Testis (tissue), 2 donors: ENCODE measurements at regions not wholly inside any gene's neighbourhood (a gene's known extent, or its start where the extent isn't known, plus 50 kb on each side); places are given as distances from the start of the nearest gene placed in this dataset.

Source experiments
- POLR2A ChIP-seq: fragments of 450-650 bp; IDR thresholded peaks from one replicate; pipeline ENCODE4 v1.6.1; 2017; ENCODE audit warnings: antibody characterized with exemption, mild to moderate bottlenecking, moderate library complexity
- TF ChIP-seq, protein P1 (sequence below), 3 experiments: fragments of 450-650 bp in 2 of 3; fragments of 200-600 bp in 1 of 3; sonication (generic) in 1 of 3; IDR thresholded peaks; one replicate each; pipeline ENCODE4 v1.5.1; 2016 to 2019; ENCODE audit warnings: antibody characterized with exemption in 3 of 3, mild to moderate bottlenecking in 2 of 3, moderate library complexity in 1 of 3

- TF ChIP-seq, protein P1, sequence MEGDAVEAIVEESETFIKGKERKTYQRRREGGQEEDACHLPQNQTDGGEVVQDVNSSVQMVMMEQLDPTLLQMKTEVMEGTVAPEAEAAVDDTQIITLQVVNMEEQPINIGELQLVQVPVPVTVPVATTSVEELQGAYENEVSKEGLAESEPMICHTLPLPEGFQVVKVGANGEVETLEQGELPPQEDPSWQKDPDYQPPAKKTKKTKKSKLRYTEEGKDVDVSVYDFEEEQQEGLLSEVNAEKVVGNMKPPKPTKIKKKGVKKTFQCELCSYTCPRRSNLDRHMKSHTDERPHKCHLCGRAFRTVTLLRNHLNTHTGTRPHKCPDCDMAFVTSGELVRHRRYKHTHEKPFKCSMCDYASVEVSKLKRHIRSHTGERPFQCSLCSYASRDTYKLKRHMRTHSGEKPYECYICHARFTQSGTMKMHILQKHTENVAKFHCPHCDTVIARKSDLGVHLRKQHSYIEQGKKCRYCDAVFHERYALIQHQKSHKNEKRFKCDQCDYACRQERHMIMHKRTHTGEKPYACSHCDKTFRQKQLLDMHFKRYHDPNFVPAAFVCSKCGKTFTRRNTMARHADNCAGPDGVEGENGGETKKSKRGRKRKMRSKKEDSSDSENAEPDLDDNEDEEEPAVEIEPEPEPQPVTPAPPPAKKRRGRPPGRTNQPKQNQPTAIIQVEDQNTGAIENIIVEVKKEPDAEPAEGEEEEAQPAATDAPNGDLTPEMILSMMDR (IDR thresholded peaks at IDR 0.05), result no peak
- TF ChIP-seq POLR2A, result no peak
Observed at GRCh38 chr21:36641346-36641745, 57.6 kb upstream of the SIM2 start.
